NCI-H146 treated with DMSO at 0.1 percent for 48 hours (cell line): ENCODE measurements at regions not wholly inside any gene's neighbourhood (a gene's known extent, or its start where the extent isn't known, plus 50 kb on each side); places are given as distances from the start of the nearest gene placed in this dataset.

Experiments used
- DNase-seq: peaks from one replicate; lab custom pipeline; 2025; ENCODE audit not compliant: unreplicated experiment; lab: John Stamatoyannopoulos, UW

- no peak for DNase-seq
Observed at GRCh38 chr15:70158309-70159000, 60.7 kb upstream of the TLE3 start.

GRCh38 chr15:70156671-70157271 lies 59.1 kb upstream of the TLE3 start:
- peak; percentile 38 for DNase-seq

- no peak for DNase-seq
Observed at GRCh38 chr15:70154718-70155347, 57.1 kb upstream of the TLE3 start.

GRCh38 chr15:70153921-70154717 lies 56.4 kb upstream of the TLE3 start:
- DNase-seq = no peak

GRCh38 chr15:70152070-70152480 lies 54.4 kb upstream of the TLE3 start:
- peak; percentile 78 for DNase-seq

GRCh38 chr15:70151462-70151861 lies 53.7 kb upstream of the TLE3 start:
- DNase-seq = no peak

- no peak for DNase-seq
Observed at GRCh38 chr15:70151003-70151402, 53.3 kb upstream of the TLE3 start.

GRCh38 chr15:70150405-70150747 lies 52.7 kb upstream of the TLE3 start:
- DNase-seq = no peak

- no peak for DNase-seq
Observed at GRCh38 chr15:70149667-70150404, 52.1 kb upstream of the TLE3 start.

GRCh38 chr15:70147778-70148177 lies 50.1 kb upstream of the TLE3 start:
- no peak for DNase-seq
